Aorta (tissue), 5 donors: ENCODE measurements at regions not wholly inside any gene's neighbourhood (a gene's known extent, or its start where the extent isn't known, plus 50 kb on each side); places are given as distances from the start of the nearest gene placed in this dataset.

ENCODE experiments used
- ATAC-seq: fragments of 200-7000 bp; cut with Tn5 transposase; one replicate; pipeline ENCODE4 v1.9.1; 2022; ENCODE audit warnings: moderate library complexity; ENCODE audit not compliant: low FRiP score
- DNase-seq, 2 donors: peaks; one replicate each; pipeline ENCODE4 v3.0.0-alpha.2; 2020
- H3K27ac ChIP-seq, 2 donors: one replicate each; pipeline ENCODE4 v1.5.1; 2013; ENCODE audit warnings: low read length in 2 of 2, mild to moderate bottlenecking in 2 of 2, moderate library complexity in 2 of 2, control low read depth in 1 of 2, inconsistent platforms in 1 of 2, low read depth in 1 of 2
- H3K27me3 ChIP-seq, 2 donors: one replicate each; pipeline ENCODE4 v1.6.1; 2013; ENCODE audit warnings: control low read depth in 1 of 2, low read length in 1 of 2, mild to moderate bottlenecking in 1 of 2, moderate library complexity in 1 of 2; ENCODE audit not compliant: insufficient read depth in 2 of 2, control insufficient read depth in 1 of 2
- H3K36me3 ChIP-seq, 2 donors: one replicate each; pipeline ENCODE4 v1.6.1; 2013; ENCODE audit warnings: control low read depth in 1 of 2, low read length in 1 of 2, mild to moderate bottlenecking in 1 of 2; ENCODE audit not compliant: insufficient read depth in 2 of 2, control insufficient read depth in 1 of 2
- H3K4me1 ChIP-seq, 2 donors: one replicate each; pipeline ENCODE4 v1.6.1; 2013; ENCODE audit warnings: low read length in 2 of 2, control low read depth in 1 of 2, mild to moderate bottlenecking in 1 of 2, moderate library complexity in 1 of 2; ENCODE audit not compliant: insufficient read depth in 2 of 2, control insufficient read depth in 1 of 2
- H3K4me3 ChIP-seq, 2 donors: one replicate each; pipeline ENCODE4 v1.5.1; 2013; ENCODE audit warnings: low read length in 2 of 2, control low read depth in 1 of 2, mild to moderate bottlenecking in 1 of 2
- H3K9me3 ChIP-seq: one replicate; pipeline ENCODE4 v1.6.1; 2013; ENCODE audit warnings: mild to moderate bottlenecking, low read length; ENCODE audit not compliant: control insufficient read depth
- WGBS, 2 donors: extraction: QIAGEN DNeasy Blood & Tissue Kit; methylation state at CpG; one replicate each; pipeline ENCODE4 v1.1.7; 2013; 5-methylcytosine and 5-hydroxymethylcytosine counted together
- intact Hi-C, 2 donors: fragments of 100-400 bp; cut with DNase I; formaldehyde crosslinking; loops; one replicate each; pipeline versions ENCODE4 v1.14.2 to v1.15.0; 2022
- donor health status: healthy with polysubstance abuse.
- donor health status: Bipolar disorder and iron deficiency.
- donor health status: DM: no; HTN: no; CAD: no.
- donor health status: DM: no; HTN: no; CAD: no.
- donor health status: DM: yes; HTN: yes; CAD: no.

GRCh38 chr12:111215881-111216280 lies 153.0 kb downstream of the PHETA1 start:
- no peak overlapping the region for H3K27ac ChIP-seq
- intact Hi-C loops, result no loop called here
- H3K9me3 ChIP-seq, result no peaks in the 10 kb centered on the region
- no peaks in the 10 kb centered on the region for H3K4me1 ChIP-seq
- WGBS, 2 donors, result 86% methylated on average over 12 of the region's 12 CpGs
- ATAC-seq, result no peak
- no peaks in the 10 kb centered on the region for H3K36me3 ChIP-seq
- H3K27me3 ChIP-seq, result no peaks in the 10 kb centered on the region
- H3K4me3 ChIP-seq, result no peak overlapping the region
- DNase-seq, result no peak

GRCh38 chr12:111214401-111214800 lies 154.5 kb downstream of the PHETA1 start:
- Histone ChIP-seq H3K27me3 (no peaks in the 10 kb centered on the region), H3K4me1 (no peaks in the 10 kb centered on the region), H3K4me3 (no peak overlapping the region), H3K9me3 (no peaks in the 10 kb centered on the region), H3K27ac (no peak overlapping the region), H3K36me3 (no peaks in the 10 kb centered on the region)
- intact Hi-C loops, result no loop called here
- 33 to 46% methylated on average over 16 of the region's 16 CpGs for WGBS, 2 donors
- DNase-seq (no peak), ATAC-seq (no peak)

GRCh38 chr12:111213561-111213960 lies 155.3 kb downstream of the PHETA1 start:
- no peak overlapping the region for H3K27ac ChIP-seq
- ATAC-seq (no peak), DNase-seq (no peak)
- intact Hi-C loops, result no loop called here
- no peak overlapping the region for H3K4me3 ChIP-seq
- no peaks in the 10 kb centered on the region for H3K36me3 ChIP-seq
- no peaks in the 10 kb centered on the region for H3K9me3 ChIP-seq
- 44 to 58% methylated on average over 5 of the region's 5 CpGs for WGBS, 2 donors
- H3K27me3 ChIP-seq, result no peaks in the 10 kb centered on the region
- H3K4me1 ChIP-seq, result no peaks in the 10 kb centered on the region

GRCh38 chr12:111212814-111213456 lies 156.0 kb downstream of the PHETA1 start:
- H3K4me1 ChIP-seq, result no peaks in the 10 kb centered on the region
- H3K9me3 ChIP-seq, result no peaks in the 10 kb centered on the region
- ATAC-seq (no peak), DNase-seq (no peak)
- 58 to 64% methylated on average over 12 of the region's 12 CpGs for WGBS, 2 donors
- no peaks in the 10 kb centered on the region for H3K36me3 ChIP-seq
- H3K27me3 ChIP-seq, result no peaks in the 10 kb centered on the region
- no peak overlapping the region for H3K27ac ChIP-seq
- H3K4me3 ChIP-seq, result no peak overlapping the region
- intact Hi-C loops, result no loop called here

- DNase-seq (no peak), ATAC-seq (no peak)
- Histone ChIP-seq H3K36me3 (no peaks in the 10 kb centered on the region), H3K4me3 (no peak overlapping the region), H3K4me1 (no peaks in the 10 kb centered on the region), H3K9me3 (no peaks in the 10 kb centered on the region), H3K27me3 (no peaks in the 10 kb centered on the region), H3K27ac (no peak overlapping the region)
- intact Hi-C loops, result no loop called here
- WGBS, 2 donors, result 38 to 43% methylated on average over 7 of the region's 7 CpGs
Measured at GRCh38 chr12:111211910-111212757, 156.8 kb downstream of the PHETA1 start.

- Histone ChIP-seq H3K9me3 (no peaks in the 10 kb centered on the region), H3K36me3 (no peaks in the 10 kb centered on the region), H3K27ac (no peak overlapping the region), H3K27me3 (no peaks in the 10 kb centered on the region), H3K4me1 (no peaks in the 10 kb centered on the region), H3K4me3 (no peak overlapping the region)
- WGBS, 2 donors, result 57 to 59% methylated on average over 4 of the region's 4 CpGs
- DNase-seq, result no peak
- ATAC-seq, result no peak
- intact Hi-C loops, result no loop called here
Measured at GRCh38 chr12:111209811-111210210, 159.1 kb downstream of the PHETA1 start.

- Histone ChIP-seq H3K27ac (no peak overlapping the region), H3K9me3 (no peaks in the 10 kb centered on the region), H3K4me3 (no peak overlapping the region), H3K36me3 (no peaks in the 10 kb centered on the region), H3K4me1 (no peaks in the 10 kb centered on the region), H3K27me3 (no peaks in the 10 kb centered on the region)
- WGBS, 2 donors, result 58 to 64% methylated on average over 3 of the region's 3 CpGs
- intact Hi-C loops, result no loop called here
- no peak for DNase-seq
- ATAC-seq, result no peak
Measured at GRCh38 chr12:111207761-111208160, 161.1 kb downstream of the PHETA1 start.

GRCh38 chr12:111204788-111205241 lies 164.1 kb downstream of the PHETA1 start:
- intact Hi-C loops, result no loop called here
- Histone ChIP-seq H3K9me3 (no peaks in the 10 kb centered on the region), H3K27me3 (no peaks in the 10 kb centered on the region), H3K4me1 (no peaks in the 10 kb centered on the region), H3K4me3 (no peak overlapping the region), H3K36me3 (no peaks in the 10 kb centered on the region), H3K27ac (no peak overlapping the region)
- DNase-seq (no peak), ATAC-seq (no peak)
- 37 to 41% methylated on average over 15 of the region's 15 CpGs for WGBS, 2 donors

- 27 to 39% methylated on average over 2 of the region's 2 CpGs for WGBS, 2 donors
- ATAC-seq (no peak), DNase-seq (no peak)
- Histone ChIP-seq H3K4me1 (no peaks in the 10 kb centered on the region), H3K27ac (no peak overlapping the region), H3K9me3 (no peaks in the 10 kb centered on the region), H3K36me3 (no peaks in the 10 kb centered on the region), H3K4me3 (no peak overlapping the region), H3K27me3 (no peaks in the 10 kb centered on the region)
- intact Hi-C loops, result no loop called here
Measured at GRCh38 chr12:111203969-111204368, 164.9 kb downstream of the PHETA1 start.
